ENCODE measurements at regions not wholly inside any gene's neighbourhood (a gene's known extent, or its start where the extent isn't known, plus 50 kb on each side); places are given as distances from the start of the nearest gene placed in this dataset.

DNA sequence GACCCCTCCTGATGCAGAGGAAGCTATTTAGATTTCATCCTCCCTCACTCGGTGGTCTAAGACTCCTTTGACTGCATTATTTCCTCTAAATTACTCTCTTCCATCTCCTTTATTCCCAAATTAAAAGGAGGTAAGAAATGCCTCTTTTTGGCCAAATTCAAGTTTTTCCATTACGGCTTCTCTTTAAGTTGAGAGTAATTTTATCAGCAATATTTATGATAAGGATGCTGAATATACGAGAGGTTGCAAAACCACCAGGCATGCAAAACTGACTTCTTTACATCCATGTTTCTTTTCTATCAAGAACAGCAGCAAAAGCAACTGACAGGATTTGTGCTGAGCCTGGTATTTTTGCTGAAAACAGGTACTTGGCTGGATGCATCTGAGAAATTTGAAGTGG, 262.0 kb upstream of the RARB start:
- no peaks in the 10 kb centered on the region for H3K9me3 ChIP-seq (replicated peaks; ENCODE audit: insufficient read depth, low read length)
- no peaks in the 10 kb centered on the region for H3K27me3 ChIP-seq (replicated peaks; ENCODE audit: insufficient read depth, low read length)
- no peaks in the 10 kb centered on the region for H3F3A ChIP-seq (ENCODE audit: insufficient read depth, low read length)
- H3K9ac ChIP-seq (ENCODE audit: low read length) = no peak overlapping the region
- no peaks in the 10 kb centered on the region for H3K9me2 ChIP-seq (replicated peaks; ENCODE audit: insufficient read depth, low read length)
- no peak overlapping the region for H3K4me2 ChIP-seq (ENCODE audit: low read depth, low read length)
- no peaks in the 10 kb centered on the region for H3K79me2 ChIP-seq (ENCODE audit: low read length)
- no peaks in the 10 kb centered on the region for H3K36me3 ChIP-seq (replicated peaks; ENCODE audit: insufficient read depth, low read length)
- H4K20me1 ChIP-seq (ENCODE audit: insufficient read depth, low read length) = no peaks in the 10 kb centered on the region
- TF ChIP-seq, protein P1, sequence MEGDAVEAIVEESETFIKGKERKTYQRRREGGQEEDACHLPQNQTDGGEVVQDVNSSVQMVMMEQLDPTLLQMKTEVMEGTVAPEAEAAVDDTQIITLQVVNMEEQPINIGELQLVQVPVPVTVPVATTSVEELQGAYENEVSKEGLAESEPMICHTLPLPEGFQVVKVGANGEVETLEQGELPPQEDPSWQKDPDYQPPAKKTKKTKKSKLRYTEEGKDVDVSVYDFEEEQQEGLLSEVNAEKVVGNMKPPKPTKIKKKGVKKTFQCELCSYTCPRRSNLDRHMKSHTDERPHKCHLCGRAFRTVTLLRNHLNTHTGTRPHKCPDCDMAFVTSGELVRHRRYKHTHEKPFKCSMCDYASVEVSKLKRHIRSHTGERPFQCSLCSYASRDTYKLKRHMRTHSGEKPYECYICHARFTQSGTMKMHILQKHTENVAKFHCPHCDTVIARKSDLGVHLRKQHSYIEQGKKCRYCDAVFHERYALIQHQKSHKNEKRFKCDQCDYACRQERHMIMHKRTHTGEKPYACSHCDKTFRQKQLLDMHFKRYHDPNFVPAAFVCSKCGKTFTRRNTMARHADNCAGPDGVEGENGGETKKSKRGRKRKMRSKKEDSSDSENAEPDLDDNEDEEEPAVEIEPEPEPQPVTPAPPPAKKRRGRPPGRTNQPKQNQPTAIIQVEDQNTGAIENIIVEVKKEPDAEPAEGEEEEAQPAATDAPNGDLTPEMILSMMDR (IDR thresholded peaks at IDR 0.05; ENCODE audit: low read length) = no peak
- TF ChIP-seq EZH2 (optimal IDR thresholded peaks at IDR 0.05; ENCODE audit: low read depth, low read length) = no peak
- no peak for TF ChIP-seq EZH2phosphoT487 (IDR thresholded peaks at IDR 0.05; ENCODE audit: low read length)
- DNase-seq = no peak
- H3K4me1 ChIP-seq (ENCODE audit: low read length) = no peaks in the 10 kb centered on the region
- H2AFZ ChIP-seq (ENCODE audit: low read length) = no peak overlapping the region
- no peak overlapping the region for H3K27ac ChIP-seq (ENCODE audit: low read length)
- no peak overlapping the region for H3K4me3 ChIP-seq (ENCODE audit: low read length)

DNA sequence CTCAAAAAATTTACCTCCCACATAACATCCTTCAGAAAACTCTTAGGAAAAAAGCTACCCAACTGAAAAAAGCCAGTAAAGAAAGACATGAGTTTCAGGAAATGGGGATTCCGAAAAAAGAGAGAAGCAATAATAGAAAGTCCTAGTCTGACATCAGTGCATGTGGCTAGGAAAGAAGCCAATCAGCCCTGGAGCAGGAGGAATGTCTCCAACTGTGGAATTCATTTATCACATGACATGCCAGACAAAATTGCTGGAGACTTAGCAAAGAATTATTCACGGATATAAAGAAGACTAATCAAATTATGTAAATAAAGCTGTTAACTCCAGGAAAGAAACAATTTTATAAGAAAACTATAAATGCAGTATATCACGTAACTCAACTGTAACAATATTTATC, 258.9 kb upstream of the RARB start:
- Histone ChIP-seq H4K20me1 (ENCODE audit: insufficient read depth, low read length) (no peaks in the 10 kb centered on the region), H3K27me3 (replicated peaks; ENCODE audit: insufficient read depth, low read length) (no peaks in the 10 kb centered on the region), H3K79me2 (ENCODE audit: low read length) (no peaks in the 10 kb centered on the region), H3K4me1 (ENCODE audit: low read length) (no peaks in the 10 kb centered on the region), H3K4me3 (ENCODE audit: low read length) (no peak overlapping the region), H2AFZ (ENCODE audit: low read length) (no peak overlapping the region), H3K36me3 (replicated peaks; ENCODE audit: insufficient read depth, low read length) (no peaks in the 10 kb centered on the region), H3K9me3 (replicated peaks; ENCODE audit: insufficient read depth, low read length) (no peaks in the 10 kb centered on the region), H3K9me2 (replicated peaks; ENCODE audit: insufficient read depth, low read length) (no peaks in the 10 kb centered on the region), H3K27ac (ENCODE audit: low read length) (no peak overlapping the region), H3K4me2 (ENCODE audit: low read depth, low read length) (no peak overlapping the region), H3K9ac (ENCODE audit: low read length) (no peak overlapping the region), H3F3A (ENCODE audit: insufficient read depth, low read length) (no peaks in the 10 kb centered on the region)
- no peak for DNase-seq
- TF ChIP-seq EZH2 (optimal IDR thresholded peaks at IDR 0.05; ENCODE audit: low read depth, low read length) (no peak), EZH2phosphoT487 (IDR thresholded peaks at IDR 0.05; ENCODE audit: low read length) (no peak)

DNA sequence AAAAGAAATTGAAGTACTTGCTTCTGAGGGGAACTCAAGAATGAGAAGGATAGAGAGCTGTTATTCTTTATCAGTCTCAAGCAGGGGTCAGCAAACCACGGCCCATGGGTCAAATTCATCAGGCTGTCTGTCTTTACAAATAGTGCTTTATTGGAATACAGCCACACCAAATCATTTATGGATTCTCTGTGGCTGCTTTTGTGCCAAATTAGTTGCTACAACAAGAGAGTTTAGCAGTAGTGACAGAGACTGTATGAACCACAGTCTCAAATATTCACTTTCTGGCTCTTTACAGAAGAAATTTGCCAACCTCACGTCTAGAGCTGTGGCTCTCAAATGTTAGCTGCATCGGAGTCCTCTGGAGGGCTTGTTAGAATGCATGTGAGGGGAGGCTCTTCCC, 258.0 kb upstream of the RARB start:
- H3K27ac ChIP-seq (ENCODE audit: low read length) = no peak overlapping the region
- TF ChIP-seq, protein P1 (IDR thresholded peaks at IDR 0.05; ENCODE audit: low read length) = no peak
- no peaks in the 10 kb centered on the region for H3K79me2 ChIP-seq (ENCODE audit: low read length)
- H3K9ac ChIP-seq (ENCODE audit: low read length) = no peak overlapping the region
- H3F3A ChIP-seq (ENCODE audit: insufficient read depth, low read length) = no peaks in the 10 kb centered on the region
- no peaks in the 10 kb centered on the region for H3K4me1 ChIP-seq (ENCODE audit: low read length)
- H3K9me3 ChIP-seq (replicated peaks; ENCODE audit: insufficient read depth, low read length) = no peaks in the 10 kb centered on the region
- H2AFZ ChIP-seq (ENCODE audit: low read length) = no peak overlapping the region
- no peaks in the 10 kb centered on the region for H3K27me3 ChIP-seq (replicated peaks; ENCODE audit: insufficient read depth, low read length)
- H3K4me3 ChIP-seq (ENCODE audit: low read length) = no peak overlapping the region
- H3K36me3 ChIP-seq (replicated peaks; ENCODE audit: insufficient read depth, low read length) = no peaks in the 10 kb centered on the region
- H3K9me2 ChIP-seq (replicated peaks; ENCODE audit: insufficient read depth, low read length) = no peaks in the 10 kb centered on the region
- no peaks in the 10 kb centered on the region for H4K20me1 ChIP-seq (ENCODE audit: insufficient read depth, low read length)
- no peak for DNase-seq
- H3K4me2 ChIP-seq (ENCODE audit: low read depth, low read length) = no peak overlapping the region

DNA sequence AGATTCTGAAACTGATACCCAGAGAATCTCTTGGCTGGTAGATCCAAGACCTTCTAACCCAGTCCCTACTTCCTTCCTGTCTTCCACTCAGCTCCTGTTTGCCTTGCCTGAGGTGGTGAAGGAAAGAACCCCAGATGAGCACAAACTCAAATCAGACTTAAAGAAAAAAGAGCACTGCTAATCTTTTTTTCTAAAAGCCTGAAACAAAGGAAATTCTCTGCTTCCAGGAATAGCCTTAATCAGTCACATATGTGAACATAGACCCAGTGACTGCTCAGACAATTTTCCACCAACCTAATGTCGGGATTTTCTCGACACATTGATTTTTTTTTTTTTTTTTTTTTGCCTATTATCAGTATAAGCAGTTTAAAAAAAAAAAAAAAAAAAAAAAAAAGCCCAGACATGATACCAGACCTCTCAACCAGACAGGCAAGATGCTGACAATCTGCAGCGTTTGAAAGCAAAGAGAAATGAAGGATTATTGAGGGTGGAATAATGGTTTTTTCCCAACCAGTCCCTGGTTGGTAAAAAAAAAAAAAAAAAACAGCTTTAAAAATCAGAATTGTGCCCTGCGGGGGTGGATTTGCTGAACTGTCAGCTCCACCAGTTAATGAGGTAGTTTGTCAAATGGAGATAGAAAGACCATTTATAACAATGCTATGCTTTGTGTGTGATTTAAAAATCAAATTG, 256.8 kb upstream of the RARB start:
- no peaks in the 10 kb centered on the region for H3K79me2 ChIP-seq (ENCODE audit: low read length)
- H2AFZ ChIP-seq (ENCODE audit: low read length) = no peak overlapping the region
- H3K4me3 ChIP-seq (ENCODE audit: low read length) = no peak overlapping the region
- no peaks in the 10 kb centered on the region for H3K4me1 ChIP-seq (ENCODE audit: low read length)
- no peaks in the 10 kb centered on the region for H3K36me3 ChIP-seq (replicated peaks; ENCODE audit: insufficient read depth, low read length)
- no peaks in the 10 kb centered on the region for H3F3A ChIP-seq (ENCODE audit: insufficient read depth, low read length)
- no peak for TF ChIP-seq EZH2 (optimal IDR thresholded peaks at IDR 0.05; ENCODE audit: low read depth, low read length)
- no peak for TF ChIP-seq EZH2phosphoT487 (IDR thresholded peaks at IDR 0.05; ENCODE audit: low read length)
- TF ChIP-seq, protein P1 (IDR thresholded peaks at IDR 0.05; ENCODE audit: low read length) = no peak
- H3K4me2 ChIP-seq (ENCODE audit: low read depth, low read length) = no peak overlapping the region
- H3K27ac ChIP-seq (ENCODE audit: low read length) = no peak overlapping the region
- H3K9me2 ChIP-seq (replicated peaks; ENCODE audit: insufficient read depth, low read length) = no peaks in the 10 kb centered on the region
- no peaks in the 10 kb centered on the region for H3K27me3 ChIP-seq (replicated peaks; ENCODE audit: insufficient read depth, low read length)
- no peaks in the 10 kb centered on the region for H3K9me3 ChIP-seq (replicated peaks; ENCODE audit: insufficient read depth, low read length)
- H4K20me1 ChIP-seq (ENCODE audit: insufficient read depth, low read length) = no peaks in the 10 kb centered on the region
- DNase-seq = no peak
- H3K9ac ChIP-seq (ENCODE audit: low read length) = no peak overlapping the region
